KMS-11 (cell line): ENCODE measurements at regions not wholly inside any gene's neighbourhood (a gene's known extent, or its start where the extent isn't known, plus 50 kb on each side); places are given as distances from the start of the nearest gene placed in this dataset.

Source experiments
- H2AFZ ChIP-seq: fragments of 200-600 bp; sonication (generic); 2 replicates; pipeline ENCODE4 v1.6.1; 2016; ENCODE audit warnings: antibody characterized with exemption, mixed run types, low read depth
- H3K27ac ChIP-seq: fragments of 200-600 bp; sonication (generic); 2 replicates; pipeline ENCODE4 v1.6.1; 2016; ENCODE audit warnings: mild to moderate bottlenecking, mixed run types
- H3K27me3 ChIP-seq: fragments of 200-600 bp; sonication (generic); 2 replicates; pipeline ENCODE4 v1.6.1; 2017; ENCODE audit warnings: mild to moderate bottlenecking, low read depth, mixed run types, moderate library complexity; ENCODE audit not compliant: insufficient read depth
- H3K36me3 ChIP-seq: fragments of 200-600 bp; sonication (generic); 2 replicates; pipeline ENCODE4 v1.6.1; 2017; ENCODE audit warnings: mild to moderate bottlenecking, mixed run types; ENCODE audit not compliant: insufficient read depth
- H3K4me1 ChIP-seq: fragments of 200-600 bp; sonication (generic); 2 replicates; pipeline ENCODE4 v1.6.1; 2016; ENCODE audit warnings: mild to moderate bottlenecking, low read depth, mixed run types; ENCODE audit not compliant: poor library complexity, severe bottlenecking
- H3K4me2 ChIP-seq: fragments of 200-600 bp; sonication (generic); 2 replicates; pipeline ENCODE4 v1.7.0; 2016; ENCODE audit warnings: mild to moderate bottlenecking, mixed run types
- H3K4me3 ChIP-seq: fragments of 200-600 bp; sonication (generic); IDR thresholded peaks from 2 replicates; pipeline ENCODE4 v1.6.1; 2017; ENCODE audit warnings: low read depth, low read length, mixed read lengths; ENCODE audit not compliant: insufficient read depth
- H3K79me2 ChIP-seq: fragments of 200-600 bp; sonication (generic); 2 replicates; pipeline ENCODE4 v1.6.1; 2016; ENCODE audit warnings: low read depth, mixed run types; ENCODE audit not compliant: insufficient read depth
- H3K9ac ChIP-seq: fragments of 200-600 bp; sonication (generic); 2 replicates; pipeline ENCODE4 v1.6.1; 2016; ENCODE audit warnings: mild to moderate bottlenecking, mixed run types
- H4K20me1 ChIP-seq: fragments of 200-600 bp; sonication (generic); 2 replicates; pipeline ENCODE4 v1.6.1; 2016; ENCODE audit warnings: mild to moderate bottlenecking, mixed run types; ENCODE audit not compliant: insufficient read depth
- CTCF ChIP-seq: fragments of 200-600 bp; sonication (generic); conservative IDR thresholded peaks from 2 replicates; pipeline ENCODE4 v1.6.1; 2017; ENCODE audit warnings: low read depth, mild to moderate bottlenecking, antibody characterized with exemption, low read length, moderate library complexity, mixed read lengths

- Histone ChIP-seq H3K4me3 (no peak overlapping the region), H3K4me1 (peaks cover 8% of the 10 kb centered on the region), H2AFZ (no peak overlapping the region), H3K9ac (no peak overlapping the region), H3K79me2 (no peaks in the 10 kb centered on the region), H4K20me1 (no peaks in the 10 kb centered on the region), H3K36me3 (no peaks in the 10 kb centered on the region), H3K27me3 (no peaks in the 10 kb centered on the region), H3K4me2 (no peak overlapping the region), H3K27ac (no peak overlapping the region)
- no peak for TF ChIP-seq CTCF
These were observed 87.2 kb upstream of the ADTRP start for GRCh38 chr6:11865680-11866300.

- Histone ChIP-seq H3K27me3 (no peaks in the 10 kb centered on the region), H4K20me1 (no peaks in the 10 kb centered on the region), H2AFZ (no peak overlapping the region), H3K36me3 (no peaks in the 10 kb centered on the region), H3K27ac (no peak overlapping the region), H3K4me2 (no peak overlapping the region), H3K4me1 (peaks cover 16% of the 10 kb centered on the region), H3K4me3 (no peak overlapping the region), H3K79me2 (no peaks in the 10 kb centered on the region), H3K9ac (no peak overlapping the region)
- no peak for TF ChIP-seq CTCF
These were observed 79.8 kb upstream of the ADTRP start for GRCh38 chr6:11858439-11858838.

GRCh38 chr6:11855743-11856142, 77.1 kb upstream of the ADTRP start:
- H3K9ac ChIP-seq, result no peak overlapping the region
- no peak overlapping the region for H2AFZ ChIP-seq
- no peak for TF ChIP-seq CTCF
- H3K79me2 ChIP-seq, result no peaks in the 10 kb centered on the region
- no peak overlapping the region for H3K4me2 ChIP-seq
- no peak overlapping the region for H3K27ac ChIP-seq
- no peaks in the 10 kb centered on the region for H3K27me3 ChIP-seq
- no peaks in the 10 kb centered on the region for H4K20me1 ChIP-seq
- peaks cover 8% of the 10 kb centered on the region for H3K4me1 ChIP-seq
- no peaks in the 10 kb centered on the region for H3K36me3 ChIP-seq
- H3K4me3 ChIP-seq, result no peak overlapping the region

- Histone ChIP-seq H3K9ac (no peak overlapping the region), H2AFZ (no peak overlapping the region)
These were observed 76.0 kb upstream of the ADTRP start for GRCh38 chr6:11854408-11855165.

More at GRCh38 chr6:11854408-11855165, 76.0 kb upstream of the ADTRP start:
- Histone ChIP-seq H4K20me1 (no peaks in the 10 kb centered on the region), H3K4me1 (peaks cover 7% of the 10 kb centered on the region), H3K4me2 (no peak overlapping the region), H3K27ac (no peak overlapping the region), H3K27me3 (no peaks in the 10 kb centered on the region), H3K79me2 (no peaks in the 10 kb centered on the region), H3K36me3 (no peaks in the 10 kb centered on the region), H3K4me3 (no peak overlapping the region)
- no peak for TF ChIP-seq CTCF
